HG03575 (cell line): ENCODE measurements at regions not wholly inside any gene's neighbourhood (a gene's known extent, or its start where the extent isn't known, plus 50 kb on each side); places are given as distances from the start of the nearest gene placed in this dataset.

Experiments used
- ATAC-seq: cut with Tn5 transposase; IDR thresholded peaks from one replicate; pipeline ENCODE4 v1.9.1; 2021; ENCODE audit not compliant: unreplicated experiment, insufficient number of reproducible peaks, low FRiP score; ENCODE audit errors: extremely low read depth

GRCh38 chr3:28634019-28634418 is 285.4 kb upstream of the AZI2 start:
- no peak for ATAC-seq

- no peak for ATAC-seq
Observed at GRCh38 chr3:28637742-28638141, 289.1 kb upstream of the AZI2 start.

- ATAC-seq: no peak
Observed at GRCh38 chr3:28645149-28645548, 296.5 kb upstream of the AZI2 start.

GRCh38 chr3:28646435-28646834 is 297.8 kb upstream of the AZI2 start:
- no peak for ATAC-seq

- ATAC-seq: no peak
Observed at GRCh38 chr3:28649266-28649665, 300.6 kb upstream of the AZI2 start.

GRCh38 chr3:28651159-28651558 is 302.5 kb upstream of the AZI2 start:
- ATAC-seq: no peak

- ATAC-seq: no peak
Observed at GRCh38 chr3:28664123-28664522, 315.5 kb upstream of the AZI2 start.

GRCh38 chr3:28667646-28668621 is 319.3 kb upstream of the AZI2 start:
- peak; percentile 83 for ATAC-seq

GRCh38 chr3:28669870-28670269 is 321.2 kb upstream of the AZI2 start:
- ATAC-seq: no peak

GRCh38 chr3:28672406-28672805 is 323.8 kb upstream of the AZI2 start:
- no peak for ATAC-seq

- no peak for ATAC-seq
Observed at GRCh38 chr3:28673446-28673845, 324.8 kb upstream of the AZI2 start.

- no peak for ATAC-seq
Observed at GRCh38 chr3:28674212-28674611, 325.6 kb upstream of the AZI2 start.

GRCh38 chr3:28677581-28677980 is 329.0 kb upstream of the AZI2 start:
- no peak for ATAC-seq

GRCh38 chr3:28678086-28678485 is 329.5 kb upstream of the AZI2 start:
- no peak for ATAC-seq

- ATAC-seq: no peak
Observed at GRCh38 chr3:28680050-28680449, 331.4 kb upstream of the AZI2 start.

GRCh38 chr3:28682121-28682520 is 333.5 kb upstream of the AZI2 start:
- ATAC-seq: no peak

GRCh38 chr3:28690176-28690575 is 341.6 kb upstream of the AZI2 start:
- no peak for ATAC-seq

- ATAC-seq: no peak
Observed at GRCh38 chr3:28698706-28699105, 350.1 kb upstream of the AZI2 start.

- no peak for ATAC-seq
Observed at GRCh38 chr3:28699283-28699682, 350.7 kb upstream of the AZI2 start.

- ATAC-seq: no peak
Observed at GRCh38 chr3:28700728-28701127, 352.1 kb upstream of the AZI2 start.

- no peak for ATAC-seq
Observed at GRCh38 chr3:28703843-28704242, 355.2 kb upstream of the AZI2 start.
